HCT116 (cell line): ENCODE measurements at regions not wholly inside any gene's neighbourhood (a gene's known extent, or its start where the extent isn't known, plus 50 kb on each side); places are given as distances from the start of the nearest gene placed in this dataset.
"Not testable (repeated sequence)": the region's sequence is repeated elsewhere in the genome, so short reads cannot be mapped to it uniquely, and the experiment has no call there.

ENCODE experiments used
- ATAC-seq: fragments of 200-7000 bp; cut with Tn5 transposase; 2 replicates; pipeline ENCODE4 v1.9.1; 2020; ENCODE audit warnings: mild to moderate bottlenecking, moderate library complexity
- BruUV-seq: library from RNA; stranded (reverse); fragments of 400-500 nt; replicated peaks from 2 replicates; lab custom pipeline; 2021; lab: Mats Ljungman, UMichigan
- CTCF ChIA-PET: fragments of 300-600 bp; sonication (Branson Sonifier 250); formaldehyde crosslinking; loops from one replicate; lab custom pipeline; 2021; ENCODE audit warnings: antibody characterized with exemption; lab: Charles Lee
- POLR2A ChIA-PET: fragments of 300-600, 350-600 bp; sonication (Branson Sonifier 250); formaldehyde crosslinking; loops from one replicate; lab custom pipeline; 2021; ENCODE audit warnings: antibody characterized with exemption; lab: Charles Lee
- RAD21 ChIA-PET, 2 experiments: fragments of 300-600 bp; sonication (Branson Sonifier 250); formaldehyde crosslinking; loops; one replicate each; lab custom pipeline; 2023; ENCODE audit warnings: low total read pairs in 2 of 2; ENCODE audit not compliant: uncharacterized antibody in 2 of 2, unreplicated experiment in 2 of 2, low non-redundant PET in 1 of 2; lab: Charles Lee
- DNase-seq: peaks from one replicate; pipeline ENCODE4 v3.0.0-alpha.2; 2010; ENCODE audit warnings: low read depth, low spot score
- H2AFZ ChIP-seq: fragments of 200-600 bp; shearing (Covaris generic), sonication (generic); 2 replicates; pipeline ENCODE4 v1.6.1; 2017; ENCODE audit warnings: low read depth, mixed run types, mixed read lengths, antibody characterized with exemption, low read length; ENCODE audit not compliant: poor library complexity, severe bottlenecking
- H3K27ac ChIP-seq: 2 replicates; pipeline ENCODE4 v1.5.1; 2012; ENCODE audit warnings: low read depth, low read length
- H3K27me3 ChIP-seq: fragments of 200-600 bp; sonication (generic); 2 replicates; pipeline ENCODE4 v1.6.1; 2016; ENCODE audit warnings: mixed run types, low read length, mixed read lengths; ENCODE audit not compliant: insufficient read depth
- H3K36me3 ChIP-seq, 2 experiments: fragments of 200-500 bp in 1 of 2; fragments of 200-600 bp in 1 of 2; sonication (Bioruptor generic) in 1 of 2; sonication (generic) in 1 of 2; 2 replicates each; pipeline versions ENCODE4 v1.5.1 to v1.6.1; 2014 to 2016; ENCODE audit warnings: low read length in 2 of 2, inconsistent platforms in 1 of 2, mixed read lengths in 1 of 2, mixed run types in 1 of 2; ENCODE audit not compliant: insufficient read depth in 2 of 2, control insufficient read depth in 1 of 2
- H3K4me1 ChIP-seq, 2 experiments: fragments of 200-600 bp in 1 of 2; sonication (generic) in 1 of 2; 2 replicates each; pipeline versions ENCODE4 v1.5.1 to v1.6.1; 2012 to 2017; ENCODE audit warnings: low read length in 2 of 2, inconsistent platforms in 1 of 2, mild to moderate bottlenecking in 1 of 2, mixed read lengths in 1 of 2, mixed run types in 1 of 2, moderate library complexity in 1 of 2; ENCODE audit not compliant: insufficient read depth in 2 of 2, control insufficient read depth in 1 of 2
- H3K4me2 ChIP-seq: fragments of 200-600 bp; sonication (generic); 2 replicates; pipeline ENCODE4 v1.6.1; 2017; ENCODE audit warnings: mixed run types, low read length, mixed read lengths
- H3K4me3 ChIP-seq, 2 experiments: fragments of 200-600 bp in 1 of 2; sonication (generic) in 1 of 2; replicated peaks in 1 of 2; 2 replicates each; pipeline ENCODE4 v1.5.1; 2011 to 2016; ENCODE audit warnings: low read length in 2 of 2, control low read depth in 1 of 2, low read depth in 1 of 2, mild to moderate bottlenecking in 1 of 2, mixed read lengths in 1 of 2, mixed run types in 1 of 2
- H3K79me2 ChIP-seq: fragments of 200-600 bp; sonication (generic); 2 replicates; pipeline ENCODE4 v1.6.1; 2017; ENCODE audit warnings: mild to moderate bottlenecking, mixed run types, low read length, moderate library complexity, mixed read lengths; ENCODE audit not compliant: insufficient read depth
- H3K9ac ChIP-seq: fragments of 200-600 bp; sonication (generic); 2 replicates; pipeline ENCODE4 v1.6.1; 2016; ENCODE audit warnings: low read length, mixed read lengths
- H3K9me2 ChIP-seq: fragments of 200-600 bp; sonication (generic), shearing (Covaris generic); 2 replicates; pipeline ENCODE4 v1.6.1; 2017; ENCODE audit warnings: mixed run types, mild to moderate bottlenecking, moderate library complexity; ENCODE audit not compliant: insufficient read depth
- H3K9me3 ChIP-seq, 2 experiments: fragments of 200-500 bp in 1 of 2; fragments of 200-600 bp in 1 of 2; sonication (Bioruptor generic) in 1 of 2; sonication (generic) in 1 of 2; 2 replicates each; pipeline ENCODE4 v1.6.1; 2014 to 2017; ENCODE audit warnings: low read length in 2 of 2, mixed read lengths in 2 of 2, inconsistent platforms in 1 of 2, low read depth in 1 of 2, mild to moderate bottlenecking in 1 of 2, mixed run types in 1 of 2, moderate library complexity in 1 of 2; ENCODE audit not compliant: control insufficient read depth in 1 of 2, insufficient read depth in 1 of 2
- H4K20me1 ChIP-seq: fragments of 200-600 bp; sonication (generic), shearing (Covaris generic); 2 replicates; pipeline ENCODE4 v1.6.1; 2017; ENCODE audit warnings: mixed run types, mild to moderate bottlenecking, moderate library complexity; ENCODE audit not compliant: insufficient read depth
- CEBPB ChIP-seq: IDR thresholded peaks from 2 replicates; pipeline ENCODE4 v1.6.1; 2012; ENCODE audit warnings: low read depth
- EGR1 ChIP-seq: IDR thresholded peaks from 2 replicates; pipeline ENCODE4 v1.6.1; 2012; ENCODE audit warnings: low read depth
- ELF1 ChIP-seq: IDR thresholded peaks from 2 replicates; pipeline ENCODE4 v1.6.1; 2012; ENCODE audit warnings: low read depth, borderline replicate concordance
- EZH2 ChIP-seq: fragments of 200-600 bp; sonication (generic); IDR thresholded peaks from 2 replicates; pipeline ENCODE4 v1.6.1; 2017; ENCODE audit warnings: antibody characterized with exemption, mixed run types
- FOSL1 ChIP-seq: IDR thresholded peaks from 2 replicates; pipeline ENCODE4 v1.6.1; 2012; ENCODE audit warnings: low read depth
- JUND ChIP-seq: IDR thresholded peaks from 2 replicates; pipeline ENCODE4 v1.6.1; 2012
- POLR2A ChIP-seq: IDR thresholded peaks from 2 replicates; pipeline ENCODE4 v1.7.0; 2011; ENCODE audit warnings: borderline replicate concordance; ENCODE audit not compliant: insufficient read depth, insufficient read length; ENCODE audit errors: extremely low read depth
- RAD21 ChIP-seq: IDR thresholded peaks from 2 replicates; pipeline ENCODE4 v1.6.1; 2012; ENCODE audit warnings: low read depth, mild to moderate bottlenecking
- SIN3A ChIP-seq: IDR thresholded peaks from 2 replicates; pipeline ENCODE4 v1.6.1; 2012; ENCODE audit warnings: low read depth
- SP1 ChIP-seq: IDR thresholded peaks from 2 replicates; pipeline ENCODE4 v1.6.1; 2012; ENCODE audit warnings: low read depth
- TCF7L2 ChIP-seq: IDR thresholded peaks from 2 replicates; pipeline ENCODE4 v1.7.0; 2011; ENCODE audit warnings: borderline replicate concordance, inconsistent platforms; ENCODE audit not compliant: insufficient read depth, insufficient read length; ENCODE audit errors: extremely low read depth
- ZFX ChIP-seq: fragments of 450-650 bp; IDR thresholded peaks from 2 replicates; pipeline ENCODE4 v1.6.1; 2017
- ZNF274 ChIP-seq: fragments of 200-500 bp; sonication (Bioruptor generic); IDR thresholded peaks from 2 replicates; pipeline ENCODE4 v1.6.1; 2014; ENCODE audit warnings: mild to moderate bottlenecking, low read depth, low read length, inconsistent platforms
- intact Hi-C: fragments of 100-400 bp; cut with micrococcal nuclease; formaldehyde crosslinking; loops from 2 replicates; pipeline ENCODE4 v1.10.0; 2022
- TF ChIP-seq, protein P1 (sequence below): IDR thresholded peaks from 2 replicates; pipeline ENCODE4 v1.6.1; 2012; ENCODE audit warnings: low read depth
- TF ChIP-seq, protein P2 (sequence below), 3 experiments: fragments of 200-600 bp in 1 of 3; sonication (generic) in 1 of 3; IDR thresholded peaks in 2 of 3; conservative IDR thresholded peaks in 1 of 3; 2 replicates each; pipeline ENCODE4 v1.5.1; 2012 to 2017; ENCODE audit warnings: low read depth in 2 of 3, low read length in 2 of 3, antibody characterized with exemption in 1 of 3, borderline replicate concordance in 1 of 3, control low read depth in 1 of 3, mild to moderate bottlenecking in 1 of 3, mixed read lengths in 1 of 3, mixed run types in 1 of 3, moderate library complexity in 1 of 3; ENCODE audit not compliant: insufficient read depth in 1 of 3
- TF ChIP-seq, protein P3 (sequence below): IDR thresholded peaks from 2 replicates; pipeline ENCODE4 v1.6.1; 2012

DNA sequence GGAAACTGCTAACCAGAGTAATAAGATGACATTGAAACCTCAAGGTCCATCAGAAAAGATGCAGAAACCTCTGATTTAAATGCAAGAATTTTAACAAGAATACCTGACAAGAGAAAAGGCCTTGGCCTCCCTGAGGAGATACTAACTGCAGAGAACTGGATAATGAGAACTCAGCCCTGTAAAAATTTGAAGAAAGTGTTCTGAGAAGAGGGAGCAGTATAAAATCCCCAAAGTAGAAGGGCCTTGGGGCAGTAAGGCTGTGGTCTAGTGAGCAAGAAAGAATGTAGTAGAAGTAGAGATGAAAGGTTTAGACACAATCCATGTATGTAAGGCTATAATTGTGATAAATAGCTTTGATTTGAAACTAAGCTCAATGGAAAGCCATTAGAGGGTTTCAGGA lies 394.1 kb downstream of the ZBBX start:
- peaks cover 0 to 9% of the 10 kb centered on the region in 2 experiments; a peak in 2 of 4 replicates for H3K4me1 ChIP-seq
- no peak for TF ChIP-seq RAD21
- no peak for TF ChIP-seq EGR1
- no peak for TF ChIP-seq ELF1
- TF ChIP-seq SIN3A = no peak
- no peak for TF ChIP-seq CEBPB
- TF ChIP-seq SP1 = no peak
- TF ChIP-seq ZNF274 = no peak
- TF ChIP-seq, protein P1, sequence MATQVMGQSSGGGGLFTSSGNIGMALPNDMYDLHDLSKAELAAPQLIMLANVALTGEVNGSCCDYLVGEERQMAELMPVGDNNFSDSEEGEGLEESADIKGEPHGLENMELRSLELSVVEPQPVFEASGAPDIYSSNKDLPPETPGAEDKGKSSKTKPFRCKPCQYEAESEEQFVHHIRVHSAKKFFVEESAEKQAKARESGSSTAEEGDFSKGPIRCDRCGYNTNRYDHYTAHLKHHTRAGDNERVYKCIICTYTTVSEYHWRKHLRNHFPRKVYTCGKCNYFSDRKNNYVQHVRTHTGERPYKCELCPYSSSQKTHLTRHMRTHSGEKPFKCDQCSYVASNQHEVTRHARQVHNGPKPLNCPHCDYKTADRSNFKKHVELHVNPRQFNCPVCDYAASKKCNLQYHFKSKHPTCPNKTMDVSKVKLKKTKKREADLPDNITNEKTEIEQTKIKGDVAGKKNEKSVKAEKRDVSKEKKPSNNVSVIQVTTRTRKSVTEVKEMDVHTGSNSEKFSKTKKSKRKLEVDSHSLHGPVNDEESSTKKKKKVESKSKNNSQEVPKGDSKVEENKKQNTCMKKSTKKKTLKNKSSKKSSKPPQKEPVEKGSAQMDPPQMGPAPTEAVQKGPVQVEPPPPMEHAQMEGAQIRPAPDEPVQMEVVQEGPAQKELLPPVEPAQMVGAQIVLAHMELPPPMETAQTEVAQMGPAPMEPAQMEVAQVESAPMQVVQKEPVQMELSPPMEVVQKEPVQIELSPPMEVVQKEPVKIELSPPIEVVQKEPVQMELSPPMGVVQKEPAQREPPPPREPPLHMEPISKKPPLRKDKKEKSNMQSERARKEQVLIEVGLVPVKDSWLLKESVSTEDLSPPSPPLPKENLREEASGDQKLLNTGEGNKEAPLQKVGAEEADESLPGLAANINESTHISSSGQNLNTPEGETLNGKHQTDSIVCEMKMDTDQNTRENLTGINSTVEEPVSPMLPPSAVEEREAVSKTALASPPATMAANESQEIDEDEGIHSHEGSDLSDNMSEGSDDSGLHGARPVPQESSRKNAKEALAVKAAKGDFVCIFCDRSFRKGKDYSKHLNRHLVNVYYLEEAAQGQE = no peak
- no peak for TF ChIP-seq EZH2
- no peak for TF ChIP-seq ZFX
- no peak for TF ChIP-seq TCF7L2
- TF ChIP-seq, protein P2, sequence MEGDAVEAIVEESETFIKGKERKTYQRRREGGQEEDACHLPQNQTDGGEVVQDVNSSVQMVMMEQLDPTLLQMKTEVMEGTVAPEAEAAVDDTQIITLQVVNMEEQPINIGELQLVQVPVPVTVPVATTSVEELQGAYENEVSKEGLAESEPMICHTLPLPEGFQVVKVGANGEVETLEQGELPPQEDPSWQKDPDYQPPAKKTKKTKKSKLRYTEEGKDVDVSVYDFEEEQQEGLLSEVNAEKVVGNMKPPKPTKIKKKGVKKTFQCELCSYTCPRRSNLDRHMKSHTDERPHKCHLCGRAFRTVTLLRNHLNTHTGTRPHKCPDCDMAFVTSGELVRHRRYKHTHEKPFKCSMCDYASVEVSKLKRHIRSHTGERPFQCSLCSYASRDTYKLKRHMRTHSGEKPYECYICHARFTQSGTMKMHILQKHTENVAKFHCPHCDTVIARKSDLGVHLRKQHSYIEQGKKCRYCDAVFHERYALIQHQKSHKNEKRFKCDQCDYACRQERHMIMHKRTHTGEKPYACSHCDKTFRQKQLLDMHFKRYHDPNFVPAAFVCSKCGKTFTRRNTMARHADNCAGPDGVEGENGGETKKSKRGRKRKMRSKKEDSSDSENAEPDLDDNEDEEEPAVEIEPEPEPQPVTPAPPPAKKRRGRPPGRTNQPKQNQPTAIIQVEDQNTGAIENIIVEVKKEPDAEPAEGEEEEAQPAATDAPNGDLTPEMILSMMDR (IDR thresholded peaks at IDR 0.05 in 2 of 3, conservative IDR thresholded peaks at IDR 0.05 in 1 of 3; ENCODE audit: borderline replicate concordance in 1 of 3, insufficient read depth in 1 of 3, low read depth in 2 of 3, low read length in 2 of 3) = no peak
- no peak for TF ChIP-seq FOSL1
- TF ChIP-seq JUND = no peak
- no peak for TF ChIP-seq POLR2A
- TF ChIP-seq, protein P3, sequence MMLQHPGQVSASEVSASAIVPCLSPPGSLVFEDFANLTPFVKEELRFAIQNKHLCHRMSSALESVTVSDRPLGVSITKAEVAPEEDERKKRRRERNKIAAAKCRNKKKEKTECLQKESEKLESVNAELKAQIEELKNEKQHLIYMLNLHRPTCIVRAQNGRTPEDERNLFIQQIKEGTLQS = no peak
- TF ChIP-seq, all 23 proteins: peak for 0
- CTCF ChIA-PET = no interaction called here
- Histone ChIP-seq H3K27me3 (no peaks in the 10 kb centered on the region), H3K27ac (no peak overlapping the region), H2AFZ (peak overlapping the region; percentile 73), H3K36me3 (no peaks in the 10 kb centered on the region), H3K4me2 (no peak overlapping the region), H3K4me3 (no peak overlapping the region), H3K9ac (no peak overlapping the region), H3K79me2 (no peaks in the 10 kb centered on the region), H3K9me2 (no peaks in the 10 kb centered on the region), H4K20me1 (no peaks in the 10 kb centered on the region), H3K9me3 (no peaks in the 10 kb centered on the region)
- intact Hi-C loops = no loop called here
- DNase-seq (no peak), ATAC-seq (no peak)
- RAD21 ChIA-PET = no interaction called here
- POLR2A ChIA-PET = no interaction called here
- BruUV-seq = no TSS peak

DNA sequence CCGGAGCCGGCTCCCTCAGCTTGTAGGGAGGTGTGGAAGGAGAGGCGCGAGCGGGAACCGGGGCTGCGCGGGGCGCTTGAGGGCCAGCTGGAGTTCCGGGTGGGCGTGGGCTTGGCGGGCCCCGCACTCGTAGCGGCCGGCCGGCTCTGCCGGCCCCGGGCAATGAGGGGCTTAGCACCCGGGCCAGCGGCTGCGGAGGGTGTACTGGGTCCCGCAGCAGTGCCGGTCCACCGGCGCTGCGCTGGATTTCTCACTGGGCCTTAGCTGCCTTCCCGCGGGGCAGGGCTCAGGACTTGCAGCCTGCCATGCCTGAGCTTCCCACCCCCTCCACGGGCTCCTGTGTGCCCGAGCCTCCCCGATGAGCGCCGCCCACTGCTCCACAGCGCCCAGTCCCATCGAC lies 404.3 kb downstream of the ZBBX start:
- BruUV-seq, CTCF ChIA-PET, POLR2A ChIA-PET, H3K4me1 ChIP-seq, H4K20me1 ChIP-seq, DNase-seq, H3K27ac ChIP-seq, ATAC-seq, H3K4me3 ChIP-seq, H3K79me2 ChIP-seq, H3K36me3 ChIP-seq, intact Hi-C loops, H2AFZ ChIP-seq, RAD21 ChIA-PET, H3K27me3 ChIP-seq, H3K4me2 ChIP-seq, H3K9me3 ChIP-seq, H3K9ac ChIP-seq, H3K9me2 ChIP-seq: not testable (repeated sequence)
